ENCODE measurements at regions not wholly inside any gene's neighbourhood (a gene's known extent, or its start where the extent isn't known, plus 50 kb on each side); places are given as distances from the start of the nearest gene placed in this dataset.
"Not testable (repeated sequence)": the region's sequence is repeated elsewhere in the genome, so short reads cannot be mapped to it uniquely, and the experiment has no call there.

- DNase-seq (ENCODE audit: low read depth): no peak
These were observed 172.2 kb upstream of the GRAMD2B start for GRCh38 chr5:126251024-126251423.

- no peak for DNase-seq (ENCODE audit: low read depth)
These were observed 169.8 kb upstream of the GRAMD2B start for GRCh38 chr5:126253406-126253805.

- no peak for DNase-seq (ENCODE audit: low read depth)
These were observed 159.5 kb upstream of the GRAMD2B start for GRCh38 chr5:126263591-126264184.

GRCh38 chr5:126265917-126266316, 157.3 kb upstream of the GRAMD2B start:
- no peak for DNase-seq (ENCODE audit: low read depth)

- no peak for DNase-seq (ENCODE audit: low read depth)
These were observed 155.8 kb upstream of the GRAMD2B start for GRCh38 chr5:126267438-126267837.

GRCh38 chr5:126268697-126269315, 154.4 kb upstream of the GRAMD2B start:
- DNase-seq (ENCODE audit: low read depth): no peak

- no peak for DNase-seq (ENCODE audit: low read depth)
These were observed 153.7 kb upstream of the GRAMD2B start for GRCh38 chr5:126269511-126269910.

GRCh38 chr5:126271141-126271540, 152.1 kb upstream of the GRAMD2B start:
- no peak for DNase-seq (ENCODE audit: low read depth)

- no peak for DNase-seq (ENCODE audit: low read depth)
These were observed 149.0 kb upstream of the GRAMD2B start for GRCh38 chr5:126274076-126274762.

- no peak for DNase-seq (ENCODE audit: low read depth)
These were observed 148.5 kb upstream of the GRAMD2B start for GRCh38 chr5:126274763-126275125.

- DNase-seq (ENCODE audit: low read depth): no peak
These were observed 145.4 kb upstream of the GRAMD2B start for GRCh38 chr5:126277762-126278161.

- no peak for DNase-seq (ENCODE audit: low read depth)
These were observed 142.9 kb upstream of the GRAMD2B start for GRCh38 chr5:126280343-126280742.

GRCh38 chr5:126280846-126281245, 142.4 kb upstream of the GRAMD2B start:
- no peak for DNase-seq (ENCODE audit: low read depth)

- DNase-seq (ENCODE audit: low read depth): no peak
These were observed 138.1 kb upstream of the GRAMD2B start for GRCh38 chr5:126284977-126285696.

- DNase-seq (ENCODE audit: low read depth): not testable (repeated sequence)
These were observed 127.1 kb upstream of the GRAMD2B start for GRCh38 chr5:126296121-126296520.

GRCh38 chr5:126300293-126300692, 122.9 kb upstream of the GRAMD2B start:
- no peak for DNase-seq (ENCODE audit: low read depth)

- DNase-seq (ENCODE audit: low read depth): no peak
These were observed 122.2 kb upstream of the GRAMD2B start for GRCh38 chr5:126301056-126301455.

GRCh38 chr5:126309860-126310259, 113.3 kb upstream of the GRAMD2B start:
- DNase-seq (ENCODE audit: low read depth): no peak

- no peak for DNase-seq (ENCODE audit: low read depth)
These were observed 111.4 kb upstream of the GRAMD2B start for GRCh38 chr5:126311766-126312165.

- DNase-seq (ENCODE audit: low read depth): no peak
These were observed 107.9 kb upstream of the GRAMD2B start for GRCh38 chr5:126315341-126315740.

- DNase-seq (ENCODE audit: low read depth): no peak
These were observed 90.9 kb upstream of the GRAMD2B start for GRCh38 chr5:126332326-126332725.

GRCh38 chr5:126334760-126335159, 88.4 kb upstream of the GRAMD2B start:
- DNase-seq (ENCODE audit: low read depth): no peak

GRCh38 chr5:126335886-126336285, 87.3 kb upstream of the GRAMD2B start:
- DNase-seq (ENCODE audit: low read depth): no peak
